Stimulated activated CD4-positive, alpha-beta T cell treated with anti-CD3 and anti-CD28 coated beads, Interleukin-4, amount 100 ng/mL, for 24 hours (primary cell): ENCODE measurements at regions not wholly inside any gene's neighbourhood (a gene's known extent, or its start where the extent isn't known, plus 50 kb on each side); places are given as distances from the start of the nearest gene placed in this dataset.

Experiments used
- DNase-seq: peaks from one replicate; pipeline ENCODE4 v3.0.0-alpha.2; 2020

- no peak for DNase-seq
Observed at GRCh38 chr10:131844529-131845084, 56.2 kb upstream of the PPP2R2D start.

- DNase-seq, result no peak
Observed at GRCh38 chr10:131845505-131846239, 55.1 kb upstream of the PPP2R2D start.

DNA sequence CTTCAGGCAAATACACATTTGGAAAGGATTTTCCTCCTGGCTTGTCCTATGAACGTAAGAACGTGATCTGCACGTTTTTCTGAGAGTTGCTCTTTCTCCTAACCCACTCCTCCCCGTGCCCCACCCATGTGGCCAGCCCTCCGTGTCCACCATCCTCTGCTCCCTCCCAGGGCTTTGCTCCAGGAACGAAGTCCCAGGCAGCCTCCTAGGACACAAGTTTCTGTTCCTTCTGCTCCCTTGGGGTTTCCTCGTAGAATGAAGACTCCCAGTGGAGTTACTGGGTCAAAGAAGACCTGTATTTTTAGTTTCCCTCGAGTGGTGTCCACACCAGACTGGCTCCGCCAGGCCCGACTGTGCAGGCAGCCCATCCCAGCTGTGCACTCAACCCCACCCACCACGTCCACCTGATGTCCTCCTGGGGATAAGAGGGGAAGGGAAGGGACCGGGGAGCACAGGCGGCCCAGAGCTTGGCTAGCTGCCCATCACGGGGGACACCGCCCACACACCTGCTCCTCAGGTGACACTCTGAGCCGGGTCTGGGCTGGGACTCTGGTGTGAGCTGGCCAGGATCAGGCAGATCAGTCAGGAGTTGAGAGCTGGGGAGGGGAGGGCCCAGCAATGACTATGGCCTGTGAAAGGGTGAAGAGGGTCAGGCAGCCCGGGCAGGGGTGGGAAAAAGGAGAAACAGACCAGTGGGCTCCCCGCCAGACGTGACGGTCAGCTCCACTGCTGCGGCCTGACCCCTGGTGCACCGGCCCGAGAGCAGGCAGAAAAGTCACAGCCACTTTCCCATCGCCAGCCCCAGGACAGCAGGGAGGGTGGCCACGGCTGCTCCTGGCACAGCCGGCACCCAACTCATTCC is 54.3 kb upstream of the PPP2R2D start:
- DNase-seq, result no peak

- DNase-seq, result no peak
Observed at GRCh38 chr10:131847241-131847783, 53.5 kb upstream of the PPP2R2D start.

GRCh38 chr10:131848296-131848695 is 52.5 kb upstream of the PPP2R2D start:
- no peak for DNase-seq

DNA sequence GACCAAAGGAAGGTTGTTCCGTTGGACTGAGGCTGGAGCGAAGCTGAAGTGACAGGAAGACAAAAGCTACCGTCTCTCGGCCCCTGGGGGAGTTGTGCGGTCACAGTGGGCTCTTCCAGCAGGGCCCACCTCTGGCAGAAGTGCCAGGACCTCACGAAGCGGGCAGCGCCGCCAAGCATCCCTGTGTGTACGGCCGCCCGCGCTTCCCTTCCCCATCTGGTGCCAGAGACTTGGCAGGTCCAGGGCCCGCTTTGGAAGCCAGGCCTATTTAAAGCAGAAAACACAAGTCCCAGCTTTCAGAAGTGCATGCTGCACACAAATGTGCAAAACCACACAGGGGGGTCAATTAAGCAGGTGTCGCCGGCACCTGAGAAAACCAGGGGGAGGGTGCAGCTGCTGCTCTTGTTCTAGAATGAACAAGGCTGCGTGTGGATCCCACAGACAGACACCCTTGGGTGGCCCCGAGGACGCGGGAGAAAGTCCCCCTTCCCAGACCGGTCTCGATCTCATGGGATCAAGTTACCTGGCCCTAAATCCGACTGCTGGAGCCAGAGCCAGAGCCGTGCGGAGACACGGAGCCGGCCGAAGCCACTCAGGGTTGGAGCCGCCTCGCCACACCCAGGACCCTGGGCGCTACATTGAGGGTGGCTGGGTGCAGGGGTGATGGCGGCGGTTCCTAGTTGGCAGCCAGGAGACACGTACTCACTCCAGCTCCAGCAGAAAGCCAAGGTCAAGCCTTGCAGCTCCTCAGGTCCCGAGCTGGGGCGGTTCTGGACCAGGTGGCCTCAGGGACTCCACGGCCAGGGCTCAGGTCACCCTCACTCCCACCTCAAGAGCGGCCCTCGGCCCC is 51.8 kb upstream of the PPP2R2D start:
- DNase-seq, result no peak

- no peak for DNase-seq
Observed at GRCh38 chr10:131849591-131850382, 51.0 kb upstream of the PPP2R2D start.

- DNase-seq, result no peak
Observed at GRCh38 chr10:131850383-131850870, 50.4 kb upstream of the PPP2R2D start.
